Stimulated activated CD4-positive, alpha-beta T cell treated with anti-CD3 and anti-CD28 coated beads, Interleukin-12 subunit alpha, Interleukin-12 subunit beta, amount 100 ng/mL, for 4 hours (primary cell): ENCODE measurements at regions not wholly inside any gene's neighbourhood (a gene's known extent, or its start where the extent isn't known, plus 50 kb on each side); places are given as distances from the start of the nearest gene placed in this dataset.

Source experiments
- DNase-seq: peaks from one replicate; pipeline ENCODE4 v3.0.0-alpha.2; 2020

- DNase-seq: no peak
Measured at GRCh38 chr6:139649732-139650131, 275.3 kb upstream of the CITED2 start.

DNA sequence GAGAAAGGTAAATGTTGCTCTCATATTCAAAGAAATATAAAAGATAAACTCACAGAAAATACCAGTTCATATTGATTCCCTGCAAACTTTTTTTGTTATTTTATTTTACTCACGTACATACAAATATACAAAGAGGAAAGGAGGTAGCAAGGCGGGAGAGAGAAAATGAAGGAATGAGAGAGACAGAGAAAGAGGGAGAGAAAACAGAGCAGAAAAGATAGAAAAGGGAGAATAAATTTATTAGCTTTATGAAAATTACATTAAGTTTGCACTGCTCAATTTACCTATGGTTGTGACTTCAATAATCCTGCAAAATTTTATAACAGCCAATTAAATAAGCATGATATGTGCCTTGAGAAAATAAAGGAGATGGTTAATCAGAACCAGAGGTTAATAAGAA, 274.7 kb upstream of the CITED2 start:
- no peak for DNase-seq

- no peak for DNase-seq
Measured at GRCh38 chr6:139648430-139649000, 274.1 kb upstream of the CITED2 start.

- no peak for DNase-seq
Measured at GRCh38 chr6:139647841-139648240, 273.4 kb upstream of the CITED2 start.

DNA sequence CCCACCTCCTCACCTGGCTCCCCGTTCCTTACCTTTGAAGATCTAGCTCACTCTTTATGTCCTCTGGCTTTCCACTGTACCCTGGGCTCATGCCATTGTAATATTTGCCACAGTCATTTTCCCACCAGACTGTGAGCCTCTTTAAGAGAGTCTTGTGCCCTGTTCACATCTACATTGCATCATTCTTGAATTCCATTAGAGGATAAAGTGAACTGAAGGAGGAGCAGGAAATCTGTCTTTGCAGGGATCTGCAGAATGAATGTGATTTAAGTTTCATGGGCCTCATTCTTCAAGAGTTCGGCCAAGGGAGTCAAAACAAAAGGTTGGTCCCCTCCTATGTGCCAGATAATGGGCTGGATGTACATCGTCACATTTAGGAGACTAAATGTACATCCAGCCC, 272.6 kb upstream of the CITED2 start:
- no peak for DNase-seq

DNA sequence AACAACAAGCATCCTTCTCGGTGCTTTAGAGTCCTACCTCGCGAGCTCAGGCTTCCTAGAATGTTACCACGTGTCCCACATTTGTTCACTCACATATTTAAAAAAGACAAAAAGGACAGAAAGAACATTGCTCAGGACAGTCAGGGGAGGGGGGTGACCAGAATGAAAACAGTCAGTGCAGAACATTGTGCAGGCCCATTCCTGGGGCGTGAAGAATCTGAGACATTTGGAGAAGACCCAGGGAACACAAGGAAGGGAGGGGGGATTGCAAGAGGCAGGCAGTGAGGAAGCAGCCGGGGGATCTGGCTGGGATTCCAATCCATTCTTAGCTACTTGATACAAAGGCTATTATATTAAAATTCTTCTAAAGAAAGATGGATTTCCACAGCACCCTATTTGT, 270.4 kb upstream of the CITED2 start:
- DNase-seq: no peak

DNA sequence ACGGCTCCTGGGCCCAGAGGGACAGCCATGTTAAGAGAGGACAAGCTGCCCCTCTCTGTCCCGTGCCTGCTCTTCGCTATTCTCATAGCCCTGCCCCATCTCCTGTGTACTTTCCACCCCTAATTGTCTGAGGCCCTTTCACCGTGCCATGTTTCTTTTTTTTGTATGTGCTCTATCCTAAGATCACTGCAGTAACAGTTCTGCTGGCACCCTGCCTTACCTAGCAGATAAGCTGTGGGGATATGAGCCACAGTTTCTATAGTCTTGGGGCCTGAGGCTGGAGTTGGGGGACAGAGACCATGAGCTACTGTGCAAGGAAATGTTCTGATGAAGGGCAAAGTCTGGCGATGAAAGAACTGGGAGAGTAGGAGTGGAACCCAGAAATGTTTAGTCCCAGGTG, 269.5 kb upstream of the CITED2 start:
- no peak for DNase-seq

DNA sequence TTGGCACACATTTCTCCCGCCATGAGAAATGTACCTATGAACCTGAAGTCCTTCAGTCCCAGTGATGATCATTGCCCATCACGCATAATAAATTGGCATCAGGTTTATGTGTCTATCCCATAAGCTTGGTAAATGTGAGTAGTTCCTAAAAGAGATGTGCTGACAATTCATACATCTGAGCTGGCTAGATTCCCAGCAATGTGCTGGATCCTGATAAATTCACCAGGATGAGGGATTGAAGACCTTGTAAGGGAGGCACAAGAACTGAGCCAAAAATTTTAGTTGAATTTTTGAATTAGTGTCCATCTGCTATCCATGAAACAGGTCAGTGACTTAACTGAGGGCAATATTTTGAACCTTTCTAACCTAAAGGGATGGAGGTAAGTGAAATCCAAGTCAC, 267.9 kb upstream of the CITED2 start:
- no peak for DNase-seq

- DNase-seq: no peak
Measured at GRCh38 chr6:139641376-139641775, 266.9 kb upstream of the CITED2 start.

DNA sequence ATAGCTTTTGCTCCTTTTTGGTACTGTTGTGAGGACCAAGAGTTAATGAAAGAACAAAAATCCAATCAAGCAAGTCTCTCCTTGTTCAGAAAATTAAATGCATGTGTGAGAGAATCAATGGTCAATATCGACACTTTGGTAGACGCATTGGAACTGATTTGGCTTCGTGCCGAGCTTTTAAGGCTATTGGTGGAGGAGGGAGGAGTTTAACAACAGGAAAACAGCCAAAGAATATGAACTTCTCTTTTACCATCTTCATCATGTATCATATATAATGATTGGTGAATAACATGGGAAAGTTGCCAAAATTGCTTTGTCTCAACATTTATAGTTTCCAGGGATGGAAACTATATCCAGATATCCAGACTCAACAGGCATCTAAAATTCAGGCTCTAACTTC, 266.5 kb upstream of the CITED2 start:
- DNase-seq: no peak

- DNase-seq: no peak
Measured at GRCh38 chr6:139640448-139640847, 266.0 kb upstream of the CITED2 start.

GRCh38 chr6:139639507-139639906, 265.1 kb upstream of the CITED2 start:
- no peak for DNase-seq

- no peak for DNase-seq
Measured at GRCh38 chr6:139638179-139638941, 263.9 kb upstream of the CITED2 start.

- DNase-seq: no peak
Measured at GRCh38 chr6:139637766-139638165, 263.3 kb upstream of the CITED2 start.

DNA sequence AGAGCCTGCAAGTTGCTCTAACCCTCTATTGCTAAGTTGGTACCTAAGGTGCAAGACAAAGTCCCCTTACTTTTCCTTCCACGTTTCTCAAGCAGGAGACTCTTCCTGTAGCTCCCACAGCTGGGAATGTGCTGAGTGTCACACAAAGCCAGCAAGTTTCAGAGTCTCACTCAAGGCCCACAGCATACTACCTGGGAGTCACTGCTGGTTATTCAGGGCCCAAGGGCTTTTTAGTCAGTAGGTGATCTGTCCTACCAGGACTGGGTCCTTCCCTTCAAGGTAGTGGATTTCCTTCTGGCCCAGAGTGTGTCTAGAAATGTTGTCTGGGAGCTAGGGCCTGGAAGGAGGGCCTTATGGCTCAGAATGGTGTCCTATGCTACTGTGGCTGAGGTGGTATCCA, 261.9 kb upstream of the CITED2 start:
- DNase-seq: no peak

GRCh38 chr6:139635401-139636130, 261.1 kb upstream of the CITED2 start:
- no peak for DNase-seq

GRCh38 chr6:139632840-139633239, 258.4 kb upstream of the CITED2 start:
- DNase-seq: no peak

- no peak for DNase-seq
Measured at GRCh38 chr6:139628270-139628669, 253.8 kb upstream of the CITED2 start.

DNA sequence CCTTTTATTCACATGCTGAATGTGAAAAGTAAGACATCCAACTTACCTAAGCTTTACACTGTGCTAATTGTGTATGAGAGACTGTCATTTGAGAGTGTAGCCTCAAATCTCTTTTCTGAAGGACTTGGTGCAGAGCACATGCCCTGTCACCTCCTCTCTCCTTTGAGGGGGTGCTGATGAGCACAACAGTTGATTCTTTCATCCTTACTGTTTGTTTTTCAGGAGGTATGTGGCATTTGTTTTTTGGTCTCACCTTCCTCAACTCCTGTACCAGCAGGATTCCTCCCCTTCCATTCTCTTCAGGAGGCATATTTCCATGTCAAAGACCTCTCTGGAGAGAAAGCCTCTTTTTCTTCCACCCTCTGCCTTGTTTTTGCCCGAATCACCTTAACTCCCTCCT, 252.6 kb upstream of the CITED2 start:
- no peak for DNase-seq

GRCh38 chr6:139625998-139626975, 251.8 kb upstream of the CITED2 start:
- no peak for DNase-seq

DNA sequence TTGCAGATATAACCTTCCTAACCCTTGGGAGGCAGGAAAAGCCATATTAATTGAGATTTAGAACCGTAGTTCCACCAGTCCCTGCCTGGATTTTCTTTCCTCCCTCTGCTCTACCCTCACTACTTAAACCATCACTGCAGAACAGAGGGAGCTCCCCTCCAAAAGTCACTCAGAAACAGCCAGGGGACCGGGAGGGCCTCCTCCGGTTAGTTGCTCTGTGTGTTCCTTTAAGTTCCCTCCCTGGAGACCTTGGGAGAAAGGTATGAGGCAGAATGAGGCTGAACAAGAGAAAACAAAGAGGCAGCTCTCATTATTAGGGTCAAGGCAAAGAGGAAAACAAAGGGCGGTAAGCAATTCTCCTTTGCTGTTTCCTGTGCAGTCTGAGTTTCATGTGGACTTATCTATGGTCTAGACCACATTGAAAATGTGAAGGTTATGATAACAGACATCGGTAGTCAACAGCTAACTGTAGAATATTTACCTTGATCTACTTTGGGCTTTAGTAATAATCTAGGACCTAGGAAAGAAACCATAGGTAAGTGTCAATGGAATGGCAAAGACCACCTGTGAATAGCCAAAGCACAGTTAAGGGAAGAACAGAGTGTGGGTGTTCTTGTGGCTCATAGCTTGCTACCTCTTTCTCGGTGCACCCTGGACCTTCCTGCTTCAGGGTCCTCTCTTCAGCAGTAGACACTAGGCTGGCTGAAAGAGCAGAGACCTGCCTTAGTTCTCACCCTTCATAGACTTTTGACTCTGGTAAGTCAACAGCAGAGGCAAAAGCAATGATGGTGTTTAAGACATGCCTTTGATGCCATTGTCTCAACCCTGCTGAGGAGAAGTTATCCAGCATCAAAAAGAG, 250.9 kb upstream of the CITED2 start:
- DNase-seq: no peak

- no peak for DNase-seq
Measured at GRCh38 chr6:139623372-139623771, 248.9 kb upstream of the CITED2 start.
